NCI-H2196 (cell line): ENCODE measurements at regions not wholly inside any gene's neighbourhood (a gene's known extent, or its start where the extent isn't known, plus 50 kb on each side); places are given as distances from the start of the nearest gene placed in this dataset.
"Not testable (repeated sequence)": the region's sequence is repeated elsewhere in the genome, so short reads cannot be mapped to it uniquely, and the experiment has no call there.

Source experiments
- DNase-seq: peaks from one replicate; lab custom pipeline; 2025; ENCODE audit not compliant: unreplicated experiment; lab: John Stamatoyannopoulos, UW

DNA sequence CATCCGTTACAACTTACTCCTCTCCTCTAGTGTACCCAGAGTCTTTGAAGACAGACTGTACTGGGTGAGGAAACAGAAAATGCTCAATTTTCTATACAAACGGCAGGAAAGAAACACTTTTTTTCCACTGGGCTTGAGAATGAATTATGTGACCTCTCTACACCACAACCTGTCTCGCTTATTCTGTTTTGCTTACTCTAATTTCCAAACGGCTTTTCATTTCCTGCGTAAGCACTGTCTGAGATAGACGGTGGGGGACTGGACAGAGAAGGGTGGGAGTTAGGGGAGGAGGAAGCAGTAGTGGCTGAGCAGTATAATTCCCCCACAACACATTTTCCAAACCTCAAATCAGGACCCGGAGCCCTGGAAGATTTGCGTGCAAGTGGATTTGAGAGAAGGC is 191.4 kb upstream of the SDK2 start:
- no peak for DNase-seq

DNA sequence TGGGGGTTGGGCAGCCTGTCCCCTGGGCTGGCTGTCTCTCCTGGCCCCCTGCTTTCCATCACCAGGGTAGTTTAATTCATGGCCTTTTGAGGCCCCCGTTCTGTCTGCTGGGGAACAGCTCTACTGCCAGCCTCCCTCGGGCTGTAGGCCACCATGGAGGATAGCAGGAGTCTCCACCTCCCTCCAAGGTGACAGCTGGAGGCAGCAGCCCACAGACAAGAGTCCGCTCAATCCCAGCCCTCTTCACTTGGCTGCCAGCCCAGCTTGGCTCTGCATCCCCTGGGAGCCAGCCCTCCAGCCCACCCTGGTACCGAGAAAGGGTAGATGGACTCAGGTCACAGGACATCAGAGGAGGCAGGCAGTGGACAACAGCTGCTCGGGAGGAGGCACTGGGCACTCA is 194.6 kb upstream of the SDK2 start:
- no peak for DNase-seq

DNA sequence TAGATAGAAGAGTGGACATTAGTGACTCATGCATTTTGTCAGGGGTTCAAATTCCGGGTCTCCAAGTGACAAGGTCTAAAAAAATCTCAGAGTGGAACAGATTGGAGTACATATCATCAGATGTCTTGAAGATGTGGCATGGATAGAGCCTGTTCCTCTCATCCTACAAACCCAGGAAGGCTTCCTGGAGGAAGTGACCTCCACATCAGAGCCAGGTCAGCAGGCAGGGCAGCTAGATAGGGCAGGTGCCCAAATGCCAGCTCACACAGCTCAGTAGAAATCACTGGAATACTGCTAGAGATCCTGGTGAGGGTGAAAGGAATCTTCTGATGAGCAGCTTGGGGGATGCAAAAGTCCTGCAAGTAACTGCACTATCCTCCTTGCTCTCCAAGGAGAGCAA is 196.6 kb upstream of the SDK2 start:
- no peak for DNase-seq

DNA sequence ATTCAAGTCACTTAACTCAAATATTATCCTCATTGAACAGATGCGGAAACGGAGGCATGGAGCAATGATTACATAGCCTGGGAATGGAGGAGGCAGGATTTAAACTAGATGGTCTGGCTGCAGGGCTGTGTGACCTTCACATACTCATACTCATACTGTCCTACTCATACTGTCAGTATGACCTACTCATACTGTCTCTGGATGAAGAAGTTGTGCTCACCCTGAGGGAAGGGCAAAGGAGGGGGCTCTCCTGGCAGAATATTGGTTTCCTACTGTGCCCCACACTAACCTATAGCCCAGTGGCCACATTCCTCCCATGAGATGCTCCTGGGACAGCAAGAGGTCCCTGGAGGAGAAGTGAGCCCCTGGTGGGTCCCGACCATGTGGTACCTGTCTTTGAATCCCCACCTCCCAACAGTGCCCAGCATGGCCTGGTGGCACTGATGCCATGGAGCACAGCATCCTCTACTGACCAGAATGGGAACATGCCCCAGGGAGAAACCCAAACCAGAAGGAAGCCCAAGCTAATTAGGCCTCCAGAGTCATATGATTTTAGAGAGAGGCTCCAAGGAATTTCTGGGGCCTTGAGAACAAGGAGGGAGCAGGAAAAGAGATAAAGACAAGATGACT is 197.3 kb upstream of the SDK2 start:
- DNase-seq: peak; percentile 78

DNA sequence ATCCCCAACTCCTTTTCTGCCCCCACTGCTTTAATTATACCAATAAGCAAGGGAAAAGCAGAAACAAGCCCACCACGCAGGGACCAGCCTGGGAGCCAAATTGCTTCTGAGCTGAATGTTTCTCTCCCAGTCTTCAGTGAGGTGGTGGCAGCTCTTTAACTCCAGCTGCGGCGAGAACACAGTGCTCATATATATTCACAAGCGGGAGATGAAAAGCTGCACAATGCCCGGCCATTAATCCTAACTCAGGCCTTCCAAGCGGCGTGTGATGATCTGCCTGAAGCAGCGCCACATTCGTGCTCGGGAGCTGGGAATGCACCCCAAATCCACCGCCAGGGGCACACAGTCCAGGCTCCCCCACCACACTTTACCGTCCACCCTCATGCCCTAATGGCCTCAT is 203.7 kb upstream of the SDK2 start:
- no peak for DNase-seq

DNA sequence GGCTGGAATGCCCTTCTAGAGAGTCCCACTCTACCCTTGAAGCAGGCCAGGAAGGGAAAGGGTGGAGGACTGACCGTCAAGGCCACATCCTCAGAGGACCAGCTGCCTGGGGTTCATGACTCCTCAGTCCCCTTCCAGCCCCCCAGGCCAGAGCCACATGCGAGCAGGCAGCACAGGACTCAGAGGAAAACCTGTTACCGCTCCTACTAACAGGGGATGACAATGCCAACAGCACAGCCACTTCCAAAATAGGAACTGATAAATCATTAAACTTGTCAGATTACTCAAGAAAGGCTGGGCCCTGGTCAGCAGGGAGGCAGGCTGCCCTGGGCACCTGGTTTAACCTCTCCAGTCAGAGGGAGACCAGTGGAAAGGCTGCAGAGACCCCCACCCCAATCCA is 206.2 kb upstream of the SDK2 start:
- no peak for DNase-seq

DNA sequence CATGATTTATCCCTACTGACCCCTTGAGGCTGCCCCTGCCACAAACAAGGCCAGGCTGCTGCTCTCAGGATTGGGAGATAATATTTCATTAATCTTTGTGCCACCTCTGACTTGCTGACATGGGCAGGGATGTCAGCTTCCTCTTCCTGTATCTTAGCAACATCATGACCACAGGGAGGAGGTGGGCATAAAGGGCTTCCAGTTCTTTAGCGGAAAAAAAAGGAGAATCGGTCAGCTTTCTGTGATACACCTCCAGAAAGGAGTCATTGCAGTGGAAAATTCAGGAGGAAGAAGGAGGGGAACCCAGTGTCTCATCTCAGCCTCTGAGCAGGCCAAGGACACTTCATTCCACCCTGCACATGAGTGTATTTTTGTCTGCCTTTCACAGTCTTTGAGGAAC is 206.8 kb upstream of the SDK2 start:
- no peak for DNase-seq

DNA sequence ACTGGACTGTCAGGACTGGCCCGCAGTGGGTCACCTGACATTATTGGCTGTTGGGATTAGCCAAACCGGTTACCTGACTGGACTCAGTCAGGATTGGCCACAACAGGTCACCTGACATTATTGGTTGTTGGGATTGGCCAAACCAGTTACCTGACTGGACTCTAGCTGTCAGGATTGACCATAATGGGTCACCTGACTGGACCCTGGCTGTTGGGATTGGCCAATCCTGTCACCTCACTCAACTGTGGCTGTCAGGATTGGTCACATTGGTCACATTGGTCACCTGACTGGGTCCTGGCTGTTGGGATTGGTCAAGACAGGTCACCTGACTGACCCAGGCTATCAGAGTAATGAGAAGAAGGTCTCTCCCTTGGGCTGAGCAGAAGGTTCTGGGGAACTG is 207.7 kb upstream of the SDK2 start:
- DNase-seq: no peak

DNA sequence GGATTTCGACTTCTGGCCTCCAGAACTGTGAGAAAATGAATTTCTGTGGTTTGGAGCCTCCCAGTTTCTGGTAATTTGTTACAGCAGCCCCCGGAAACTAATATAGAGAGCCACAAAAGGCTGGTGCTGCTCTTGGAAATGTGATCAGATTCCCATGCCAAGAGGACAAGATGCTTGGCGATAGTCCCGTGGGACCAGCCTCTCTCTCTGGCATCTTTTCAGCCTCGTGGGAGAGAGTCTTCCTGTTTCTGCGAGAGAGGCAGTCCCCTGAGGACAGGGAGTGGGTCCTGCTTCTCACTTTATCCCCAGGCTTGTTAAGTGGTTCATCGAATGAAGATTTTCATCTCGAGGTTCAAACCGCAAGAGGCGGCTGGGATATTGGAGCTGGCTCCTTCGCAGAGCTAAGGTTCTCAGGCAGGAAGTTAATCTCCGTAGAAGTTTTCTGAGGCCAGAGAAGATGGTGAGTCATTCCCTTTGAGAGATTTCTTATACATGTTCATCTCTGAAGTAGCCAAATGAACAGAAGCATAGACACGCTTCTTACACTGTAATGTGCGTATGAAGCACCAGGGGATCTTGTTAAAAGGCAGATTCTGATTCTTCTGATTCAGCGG is 211.6 kb upstream of the SDK2 start:
- DNase-seq: no peak

DNA sequence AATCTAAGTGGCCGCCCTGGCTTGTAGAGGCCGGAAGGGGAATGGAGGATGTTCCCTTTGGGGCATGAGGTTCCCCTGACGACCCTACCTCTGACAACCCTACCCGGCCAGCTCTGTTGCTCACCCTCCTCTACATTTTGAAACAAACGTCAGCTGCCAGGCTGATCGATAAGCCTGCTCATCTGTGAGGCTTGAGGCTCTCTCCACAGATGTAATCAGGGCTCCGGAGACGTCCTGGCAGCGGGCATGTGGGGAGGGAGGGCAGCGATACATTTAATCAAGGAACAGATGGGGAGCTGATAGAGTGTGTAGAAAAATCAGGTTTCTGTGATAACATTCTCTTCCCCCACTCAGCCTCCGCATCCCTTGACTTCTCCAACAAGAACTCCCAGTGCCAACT is 212.3 kb upstream of the SDK2 start:
- no peak for DNase-seq

DNA sequence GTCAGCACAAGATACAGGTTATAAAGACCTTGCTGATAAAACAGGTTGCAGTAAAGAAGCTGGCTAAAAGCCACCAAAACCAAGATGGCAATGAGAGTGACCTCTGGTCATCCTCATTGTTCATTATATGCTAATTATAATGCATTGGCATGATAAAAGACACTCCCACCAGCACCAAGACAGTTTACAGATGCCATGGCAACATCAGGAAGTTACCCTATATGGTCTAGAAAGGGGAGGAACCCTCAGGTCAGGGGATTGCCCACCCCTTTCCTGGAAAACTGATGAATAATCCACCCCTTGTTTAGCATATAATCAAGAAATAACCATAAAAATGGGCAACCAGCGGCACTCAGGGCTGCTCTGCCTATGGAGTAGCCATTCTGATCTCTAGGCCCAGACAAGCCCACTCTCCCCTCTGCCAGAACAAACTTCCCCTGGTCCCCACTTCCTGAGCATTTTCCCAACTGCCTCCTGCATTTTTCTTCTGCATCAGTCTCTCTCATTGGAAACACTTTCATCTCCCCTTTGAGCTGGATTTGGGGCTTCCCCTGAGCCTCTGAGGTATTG is 215.3 kb upstream of the SDK2 start:
- DNase-seq: not testable (repeated sequence)

DNA sequence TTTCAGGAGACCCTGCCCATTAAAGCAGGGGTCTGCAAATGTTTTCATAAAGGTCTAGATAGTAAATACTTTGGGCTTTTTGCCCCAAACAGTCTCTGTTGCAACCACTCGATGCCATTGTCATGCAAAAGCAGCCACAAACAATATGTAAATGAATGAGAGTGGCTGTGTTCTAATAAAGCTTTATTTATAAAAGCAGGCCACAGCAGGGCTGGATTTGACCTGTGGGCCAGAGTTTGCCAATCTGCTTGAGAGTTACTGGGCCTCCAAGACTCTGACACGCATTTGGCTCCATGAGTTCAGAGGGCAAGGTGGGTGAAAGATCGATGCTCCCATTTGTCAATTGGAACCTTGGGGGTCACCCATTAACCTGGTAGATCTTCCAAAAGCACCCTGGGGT is 217.3 kb upstream of the SDK2 start:
- DNase-seq: no peak

DNA sequence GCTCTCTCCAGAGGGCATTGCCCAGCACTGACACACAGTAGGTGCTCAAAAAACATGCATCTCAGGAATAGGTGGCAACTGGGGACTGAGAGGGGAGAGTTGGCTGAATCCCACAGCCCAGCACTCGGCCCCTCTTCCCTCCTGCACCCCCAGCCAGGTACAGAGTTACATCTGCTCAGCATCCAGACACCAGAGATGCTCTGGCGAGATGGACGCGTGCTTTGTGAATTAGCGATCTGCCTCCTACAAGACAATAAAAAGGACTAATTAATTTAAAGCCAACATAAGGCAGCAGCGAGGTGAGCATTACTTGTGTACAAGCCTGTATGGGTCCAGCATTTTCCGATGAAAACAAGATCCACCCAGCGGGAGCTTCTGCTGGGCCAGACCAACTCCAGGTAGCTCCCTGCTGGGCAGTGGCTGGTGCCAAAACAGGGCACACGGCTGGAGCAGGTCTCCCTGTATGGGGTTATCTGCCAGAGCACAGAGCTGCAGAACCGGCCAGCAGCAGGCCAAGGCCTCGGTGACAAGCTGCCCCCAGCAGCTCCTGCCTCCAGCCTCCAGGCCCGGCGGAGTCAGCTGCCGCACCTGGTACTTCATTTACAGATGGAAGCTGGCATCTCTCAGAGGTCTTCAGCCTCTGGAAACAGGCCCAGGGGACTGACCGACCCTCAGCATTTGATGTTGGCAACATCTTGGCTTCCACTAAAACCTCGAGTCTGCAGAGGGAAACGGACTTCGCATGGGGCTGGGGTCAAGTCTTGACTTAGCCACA is 219.7 kb upstream of the SDK2 start:
- DNase-seq: no peak

DNA sequence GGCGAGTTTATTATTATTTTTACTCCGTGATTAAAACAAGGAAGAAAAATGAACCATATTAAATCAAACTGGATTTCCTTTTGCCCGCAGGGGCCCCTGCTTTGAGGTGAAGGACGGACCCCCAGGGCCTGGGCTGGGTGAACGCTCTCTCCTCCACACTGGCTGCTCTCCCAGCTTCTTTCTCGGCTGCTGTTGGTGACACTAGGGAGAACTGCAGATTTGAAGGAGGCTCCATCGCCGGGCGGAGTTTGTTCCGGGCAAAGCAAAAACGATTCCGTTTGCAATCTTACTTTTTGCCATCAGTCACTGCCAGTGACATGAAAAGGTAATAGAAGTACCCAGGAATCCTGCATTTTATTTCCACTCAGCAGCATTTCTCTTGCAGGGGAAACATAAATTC is 221.6 kb upstream of the SDK2 start:
- no peak for DNase-seq

DNA sequence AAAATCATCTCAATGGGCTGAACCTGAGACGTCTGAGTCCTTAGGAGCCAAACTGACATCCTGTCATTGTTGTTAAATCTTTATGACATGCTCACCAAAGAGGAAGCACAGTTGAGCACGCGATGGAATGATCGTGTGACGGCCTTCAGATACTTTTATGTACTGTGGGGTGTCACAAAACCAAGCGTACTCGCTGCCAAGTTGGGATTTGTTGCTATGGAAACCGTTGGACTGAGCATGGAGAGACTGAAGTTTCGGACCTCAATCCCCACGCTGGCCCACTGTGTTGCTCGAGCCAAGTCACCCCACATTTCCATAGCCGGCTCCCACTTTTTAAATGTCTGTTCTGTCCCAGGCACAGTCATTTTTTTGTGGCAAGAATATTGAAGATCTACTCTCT is 222.8 kb upstream of the SDK2 start:
- no peak for DNase-seq

DNA sequence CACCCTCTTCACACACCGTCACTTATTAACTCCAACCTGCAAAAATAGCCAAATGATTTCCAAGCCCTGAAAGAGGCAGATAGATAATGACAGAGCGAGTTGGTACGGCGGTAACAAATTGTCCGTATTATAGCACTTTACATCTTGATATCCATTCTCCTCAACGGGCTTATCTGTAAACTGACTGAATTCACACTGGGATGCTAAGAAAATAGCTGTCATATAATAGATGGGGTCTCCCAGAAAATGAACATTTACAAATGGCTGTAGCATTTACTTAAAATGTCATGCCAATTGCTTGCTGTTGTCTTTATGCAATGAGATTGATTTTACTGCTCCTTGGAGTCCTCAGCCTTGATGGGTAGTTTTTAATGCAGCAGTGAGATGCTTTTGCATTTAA is 225.8 kb upstream of the SDK2 start:
- no peak for DNase-seq

DNA sequence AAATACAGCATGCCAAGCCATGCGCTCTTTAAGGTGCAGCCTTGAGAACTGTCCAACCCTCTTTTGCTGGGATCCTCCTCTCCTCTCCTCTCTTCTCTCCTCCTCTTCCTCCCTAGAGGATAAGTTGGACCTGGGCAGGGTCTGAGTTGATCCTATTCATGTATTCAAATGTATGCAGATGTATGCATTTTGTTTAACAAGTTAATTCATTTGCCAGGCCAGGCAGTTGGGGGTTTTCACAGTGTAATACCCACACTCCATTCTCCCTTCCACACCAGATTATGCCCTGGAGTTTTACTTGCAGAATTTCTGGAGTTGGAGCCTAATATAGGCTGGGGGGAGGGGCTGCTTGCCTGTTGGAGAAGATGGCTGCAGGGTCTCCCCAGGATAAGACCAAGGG is 226.2 kb upstream of the SDK2 start:
- DNase-seq: no peak

DNA sequence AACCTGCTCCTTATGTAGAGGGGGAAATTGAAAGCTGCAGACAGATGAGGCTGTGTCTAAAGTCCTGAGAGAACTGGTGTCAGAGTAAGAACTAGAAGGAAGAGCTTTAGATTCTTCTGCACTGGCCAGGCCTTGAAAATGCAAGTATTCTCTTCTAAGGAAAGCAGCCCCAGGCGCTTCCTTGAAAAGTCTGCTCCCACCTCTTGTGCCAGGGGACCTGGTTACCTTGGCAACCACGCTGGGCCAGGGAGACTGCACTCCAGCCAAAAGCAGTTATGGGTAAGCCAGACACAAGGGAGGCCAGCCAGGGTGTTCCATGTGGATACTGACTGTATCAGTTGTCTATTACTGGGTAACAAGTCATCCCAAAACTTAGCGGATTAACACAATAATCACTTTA is 228.6 kb upstream of the SDK2 start:
- DNase-seq: no peak

DNA sequence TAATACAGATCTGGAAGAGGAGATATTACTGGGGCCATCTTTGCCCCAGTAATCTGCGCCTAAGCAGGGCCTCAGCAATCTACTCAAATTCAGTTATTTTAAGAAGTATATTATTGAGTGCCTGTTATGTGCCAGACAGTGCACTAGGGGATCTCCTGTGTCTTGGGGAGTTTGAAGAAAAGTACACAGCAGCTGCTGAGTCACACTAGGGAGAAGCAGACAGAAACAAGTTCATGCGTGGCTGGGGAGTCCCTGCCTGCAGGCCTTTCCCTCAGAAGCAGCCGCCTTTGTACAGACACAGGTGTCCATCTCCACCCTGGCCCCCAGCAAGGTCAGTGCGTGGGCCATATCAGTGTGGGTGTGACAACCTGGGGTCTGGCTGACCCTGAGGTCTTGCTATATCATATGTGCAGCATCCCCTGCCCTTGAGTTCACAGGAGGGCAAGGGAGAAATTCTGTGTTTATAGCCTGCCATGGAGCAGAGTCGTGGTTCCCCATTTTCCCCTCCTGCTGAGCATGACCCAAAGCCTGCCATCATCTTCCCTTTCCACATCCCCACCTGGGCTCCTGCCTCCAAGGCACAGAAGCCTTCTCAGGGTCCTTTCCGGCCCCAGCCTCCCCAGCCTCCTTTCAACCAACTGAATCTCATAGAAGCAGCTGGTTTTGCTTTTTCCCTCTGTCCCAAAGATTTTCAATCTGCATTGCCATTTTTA is 229.9 kb upstream of the SDK2 start:
- DNase-seq: no peak

DNA sequence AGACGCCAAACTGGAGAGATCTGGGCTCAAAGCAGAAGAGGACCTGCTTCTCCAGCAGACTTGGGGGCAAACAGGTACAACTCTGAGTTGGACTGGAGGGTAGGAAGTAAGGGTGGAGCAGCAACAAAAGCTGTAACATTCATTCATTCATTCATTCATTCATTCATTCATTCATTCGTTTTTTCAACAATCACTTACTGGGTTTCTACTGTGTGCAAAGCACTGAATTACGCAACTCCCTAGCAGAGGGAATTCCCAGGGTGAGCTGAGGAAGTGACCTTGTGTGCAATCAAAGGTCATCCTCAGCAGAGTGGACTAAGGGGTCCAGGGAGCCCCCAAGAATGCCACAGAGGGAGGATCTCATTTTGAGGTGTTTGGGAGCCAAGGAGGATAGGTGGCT is 231.1 kb upstream of the SDK2 start:
- DNase-seq: no peak

DNA sequence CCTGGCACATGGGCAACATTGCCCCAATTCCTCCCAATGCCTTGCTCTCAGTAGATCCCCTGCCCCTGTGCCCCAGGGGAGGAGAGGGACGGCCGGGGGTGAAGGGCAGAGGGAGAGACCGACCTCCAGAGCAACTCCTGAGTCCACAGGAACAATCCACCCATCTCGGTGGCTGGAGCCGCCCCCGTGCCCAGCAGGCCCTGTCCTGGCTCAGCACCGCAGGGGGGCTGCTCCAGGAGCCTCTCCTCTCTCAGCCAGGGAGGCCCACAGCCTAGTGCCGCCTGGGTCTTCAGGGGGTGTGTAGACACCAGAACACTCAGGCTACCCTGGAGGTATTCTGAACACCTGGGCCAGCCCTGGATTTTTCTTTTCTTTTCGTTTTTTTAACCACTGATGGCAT is 233.7 kb upstream of the SDK2 start:
- DNase-seq: no peak

DNA sequence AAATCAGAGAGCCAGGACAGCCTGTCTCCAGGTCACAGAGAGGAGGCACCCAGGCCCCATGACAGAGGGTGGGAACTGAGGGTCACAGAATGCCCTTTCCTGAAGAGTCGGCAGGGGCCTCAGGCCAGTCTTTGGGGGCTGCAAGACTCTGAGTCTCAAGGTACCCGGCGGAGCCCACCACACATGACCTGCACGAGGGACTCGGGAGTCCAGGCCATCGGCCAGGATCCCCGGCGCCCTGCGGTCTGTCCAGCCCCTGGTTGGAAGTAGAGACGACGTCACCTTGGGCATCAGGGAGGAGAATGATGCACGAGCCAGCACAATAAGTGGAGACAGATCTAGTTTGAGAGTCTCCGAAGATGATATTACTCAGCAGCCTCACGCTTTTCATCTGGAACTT is 234.7 kb upstream of the SDK2 start:
- DNase-seq: no peak
